ENCODE measurements at regions not wholly inside any gene's neighbourhood (a gene's known extent, or its start where the extent isn't known, plus 50 kb on each side); places are given as distances from the start of the nearest gene placed in this dataset.

GRCh38 chr5:18551716-18552115 is 917.5 kb downstream of the TAF11L14 start:
- peaks cover 5 to 26% of the 10 kb centered on the region in 2 donors for H3K9me3 ChIP-seq
- no peak for TF ChIP-seq POLR2A (IDR thresholded peaks at IDR 0.05)
- TF ChIP-seq CTCF (IDR thresholded peaks at IDR 0.05) = no peak
- no peak for TF ChIP-seq POLR2AphosphoS5 (IDR thresholded peaks at IDR 0.05)
- intact Hi-C loops (cut with DNase I; ENCODE audit: low total_unique reads) = no loop called here
- H3K4me1 ChIP-seq = no peaks in the 10 kb centered on the region
- H3K36me3 ChIP-seq = no peaks in the 10 kb centered on the region
- no peak overlapping the region for H3K4me3 ChIP-seq
- no peak overlapping the region for H3K27ac ChIP-seq
- DNase-seq (ENCODE audit: low spot score in 2 of 2) = no peak
- no peaks in the 10 kb centered on the region for H3K27me3 ChIP-seq

GRCh38 chr5:18553269-18553668 is 919.0 kb downstream of the TAF11L14 start:
- no peak overlapping the region for H3K4me3 ChIP-seq
- no peaks in the 10 kb centered on the region for H3K27me3 ChIP-seq
- peaks cover 5 to 25% of the 10 kb centered on the region in 2 donors for H3K9me3 ChIP-seq
- intact Hi-C loops (cut with DNase I; ENCODE audit: low total_unique reads) = no loop called here
- H3K36me3 ChIP-seq = no peaks in the 10 kb centered on the region
- DNase-seq (ENCODE audit: low spot score in 2 of 2) = no peak
- TF ChIP-seq POLR2A (IDR thresholded peaks at IDR 0.05) (no peak), CTCF (IDR thresholded peaks at IDR 0.05) (no peak), POLR2AphosphoS5 (IDR thresholded peaks at IDR 0.05) (no peak)
- H3K27ac ChIP-seq = no peak overlapping the region
- H3K4me1 ChIP-seq = no peaks in the 10 kb centered on the region

GRCh38 chr5:18560602-18561001 is 926.3 kb downstream of the TAF11L14 start:
- H3K4me1 ChIP-seq = no peaks in the 10 kb centered on the region
- H3K4me3 ChIP-seq = no peak overlapping the region
- no peak for DNase-seq (ENCODE audit: low spot score in 2 of 2)
- intact Hi-C loops (cut with DNase I; ENCODE audit: low total_unique reads) = no loop called here
- no peaks in the 10 kb centered on the region for H3K36me3 ChIP-seq
- H3K27me3 ChIP-seq = no peaks in the 10 kb centered on the region
- TF ChIP-seq POLR2AphosphoS5 (IDR thresholded peaks at IDR 0.05) (no peak), POLR2A (IDR thresholded peaks at IDR 0.05) (no peak), CTCF (IDR thresholded peaks at IDR 0.05) (no peak)
- H3K27ac ChIP-seq = no peak overlapping the region
- no peaks in the 10 kb centered on the region for H3K9me3 ChIP-seq

GRCh38 chr5:18563853-18564252 is 929.6 kb downstream of the TAF11L14 start:
- intact Hi-C loops (cut with DNase I; ENCODE audit: low total_unique reads) = no loop called here
- Histone ChIP-seq H3K4me3 (no peak overlapping the region), H3K9me3 (no peaks in the 10 kb centered on the region), H3K36me3 (no peaks in the 10 kb centered on the region), H3K4me1 (no peaks in the 10 kb centered on the region), H3K27me3 (no peaks in the 10 kb centered on the region), H3K27ac (no peak overlapping the region)
- TF ChIP-seq POLR2AphosphoS5 (IDR thresholded peaks at IDR 0.05) (no peak), POLR2A (IDR thresholded peaks at IDR 0.05) (no peak), CTCF (IDR thresholded peaks at IDR 0.05) (no peak)
- no peak for DNase-seq (ENCODE audit: low spot score in 2 of 2)

- TF ChIP-seq POLR2AphosphoS5 (IDR thresholded peaks at IDR 0.05) (no peak), POLR2A (IDR thresholded peaks at IDR 0.05) (no peak), CTCF (IDR thresholded peaks at IDR 0.05) (no peak)
- no peaks in the 10 kb centered on the region for H3K27me3 ChIP-seq
- no peak for DNase-seq (ENCODE audit: low spot score in 2 of 2)
- no peaks in the 10 kb centered on the region for H3K36me3 ChIP-seq
- H3K9me3 ChIP-seq = peaks cover 0 to 3% of the 10 kb centered on the region in 2 donors
- no peak overlapping the region for H3K27ac ChIP-seq
- H3K4me1 ChIP-seq = no peaks in the 10 kb centered on the region
- no peak overlapping the region for H3K4me3 ChIP-seq
- intact Hi-C loops (cut with DNase I; ENCODE audit: low total_unique reads) = no loop called here
Measured at GRCh38 chr5:18566671-18567070, 932.4 kb downstream of the TAF11L14 start.

Measured in breast epithelium (tissue), 4 donors.